NCI-H69 (cell line): ENCODE measurements at regions not wholly inside any gene's neighbourhood (a gene's known extent, or its start where the extent isn't known, plus 50 kb on each side); places are given as distances from the start of the nearest gene placed in this dataset.
"Not testable (repeated sequence)": the region's sequence is repeated elsewhere in the genome, so short reads cannot be mapped to it uniquely, and the experiment has no call there.

Source experiments
- DNase-seq: peaks from one replicate; lab custom pipeline; 2025; lab: John Stamatoyannopoulos, UW

DNA sequence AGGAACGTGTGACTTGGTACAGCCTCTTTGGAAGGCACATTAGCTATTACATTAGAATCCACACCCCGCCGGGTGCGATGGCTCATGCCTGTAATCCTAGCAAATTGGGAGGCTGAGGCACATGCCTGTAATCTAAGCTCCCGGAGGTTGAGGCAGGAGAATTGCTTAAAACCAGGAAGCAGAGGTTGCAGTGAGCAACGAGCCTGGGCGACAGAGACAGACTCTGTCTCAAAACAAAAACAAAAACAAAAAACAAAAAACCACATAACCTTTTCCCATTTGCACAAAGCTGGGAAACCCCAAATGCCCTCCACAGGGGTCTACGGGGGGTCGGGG lies 82.7 kb upstream of the METTL9 start:
- DNase-seq, result peak; percentile 28

DNA sequence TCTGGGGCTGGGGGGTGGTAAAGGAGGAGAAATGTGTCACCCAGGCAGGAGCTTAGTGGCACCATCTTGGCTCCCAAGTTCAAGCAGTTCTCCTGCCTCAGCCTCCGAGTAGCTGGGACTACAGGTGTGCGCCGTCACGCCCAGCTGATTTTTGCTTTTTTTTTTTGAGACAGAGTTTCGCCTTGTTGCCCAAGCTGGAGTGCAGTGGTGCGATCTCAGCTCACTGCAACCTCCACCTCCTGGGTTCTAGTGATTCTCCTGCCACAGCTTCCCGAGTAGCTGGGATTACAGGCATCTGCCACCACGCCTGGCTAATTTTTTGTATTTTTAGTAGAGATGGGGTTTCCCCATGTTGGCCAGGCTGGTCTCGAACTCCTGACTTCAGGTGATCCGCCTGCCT lies 82.1 kb upstream of the METTL9 start:
- DNase-seq, result peak; percentile 49

DNA sequence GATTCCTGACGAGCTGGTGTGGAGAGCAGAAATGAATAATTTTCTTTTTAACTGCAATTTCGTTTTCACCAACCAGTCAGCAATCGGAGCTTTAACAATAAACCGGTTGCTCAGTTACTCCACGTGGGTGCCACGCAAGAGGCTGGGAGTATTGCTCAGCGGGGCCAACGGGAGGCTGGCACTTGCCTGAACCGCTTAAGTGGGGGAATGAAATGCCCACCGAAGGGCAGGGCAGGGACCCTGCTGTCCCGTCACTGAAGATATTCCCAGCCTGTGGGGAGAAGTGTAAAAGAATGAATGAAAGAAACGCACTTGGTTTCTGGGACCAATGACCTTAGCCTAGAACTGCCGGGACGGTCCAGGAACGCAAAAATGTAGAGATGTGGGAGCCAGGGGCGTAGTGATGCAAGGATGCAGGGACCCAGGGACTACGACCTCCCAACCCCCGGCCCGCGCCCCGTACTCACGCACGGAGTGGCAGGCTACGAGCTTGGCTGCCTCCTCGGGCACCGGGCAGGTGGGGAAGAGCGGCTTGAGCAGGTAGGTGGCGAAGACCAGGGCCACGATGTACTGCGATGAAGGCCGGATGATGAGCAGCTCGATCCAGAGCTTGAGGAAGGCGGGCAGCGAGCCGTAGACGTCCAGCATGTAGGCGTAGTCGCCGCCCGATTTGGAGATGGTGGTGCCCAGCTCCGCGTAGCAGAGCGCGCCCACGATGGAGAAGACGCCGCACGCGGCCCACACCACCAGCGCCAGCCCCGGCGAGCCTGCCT lies 79.8 kb upstream of the METTL9 start:
- peak; percentile 50 for DNase-seq

DNA sequence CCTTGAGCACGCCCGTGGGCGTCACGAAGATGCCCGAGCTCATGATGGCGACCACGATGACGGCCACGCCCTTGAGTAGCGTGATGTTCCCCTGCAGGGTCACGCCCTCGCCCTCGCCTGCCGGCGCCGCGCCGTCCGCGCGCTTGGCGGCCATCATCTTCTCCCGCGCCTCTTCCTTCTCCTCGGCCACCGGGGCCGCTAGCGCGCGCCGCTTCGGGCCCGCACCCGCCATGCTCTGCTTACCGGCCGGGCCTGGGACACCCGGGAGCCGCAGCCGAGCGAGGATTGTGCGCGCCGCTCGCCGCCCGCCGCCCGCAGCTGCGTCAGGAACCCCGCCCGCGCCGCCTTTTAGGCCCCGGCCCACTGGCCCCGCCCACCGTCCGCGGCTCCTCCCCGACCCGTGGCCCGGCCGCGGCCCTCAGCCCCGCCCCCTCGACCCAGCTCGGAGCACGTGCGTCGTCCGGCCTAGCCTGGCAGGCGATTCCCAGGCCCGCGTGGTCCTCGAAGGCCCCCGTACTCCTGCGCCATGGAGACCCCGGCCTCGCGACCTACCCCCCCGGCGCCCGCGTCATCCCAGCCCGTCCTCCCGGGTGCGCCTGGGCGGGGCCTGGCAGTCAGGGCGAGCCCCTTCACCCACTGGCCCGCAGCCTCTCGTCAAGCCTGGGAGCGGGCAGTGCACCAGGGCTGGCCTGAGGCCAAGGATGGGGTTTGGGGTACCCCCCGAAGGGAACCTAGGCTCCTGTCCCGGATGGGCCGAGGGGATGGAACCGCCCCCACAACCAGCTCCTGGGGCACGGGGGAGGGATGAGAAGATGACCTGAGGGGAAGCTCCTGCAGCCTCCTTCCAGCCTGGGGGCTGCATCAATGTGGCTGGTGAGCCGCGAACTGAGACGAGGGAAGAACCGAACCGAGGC lies 79.0 kb upstream of the METTL9 start:
- peak; percentile 98 for DNase-seq

DNA sequence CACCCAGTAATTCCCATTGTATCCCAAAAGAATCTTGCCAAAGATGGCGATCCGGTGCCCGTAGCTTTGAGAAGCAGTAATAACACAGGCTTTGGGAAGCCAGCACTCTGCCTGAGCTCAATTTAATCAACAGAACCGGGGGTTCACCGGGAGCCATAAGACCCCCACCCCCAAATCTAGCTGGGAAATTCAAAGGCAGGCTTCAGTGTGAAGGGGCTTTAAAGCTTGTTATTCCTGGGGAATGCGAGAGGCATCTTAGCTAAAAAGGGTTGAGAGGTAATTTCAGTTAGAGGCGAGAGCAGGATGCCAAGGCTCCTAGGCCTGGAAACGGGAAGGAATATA lies 78.4 kb upstream of the METTL9 start:
- peak; percentile 32 for DNase-seq

DNA sequence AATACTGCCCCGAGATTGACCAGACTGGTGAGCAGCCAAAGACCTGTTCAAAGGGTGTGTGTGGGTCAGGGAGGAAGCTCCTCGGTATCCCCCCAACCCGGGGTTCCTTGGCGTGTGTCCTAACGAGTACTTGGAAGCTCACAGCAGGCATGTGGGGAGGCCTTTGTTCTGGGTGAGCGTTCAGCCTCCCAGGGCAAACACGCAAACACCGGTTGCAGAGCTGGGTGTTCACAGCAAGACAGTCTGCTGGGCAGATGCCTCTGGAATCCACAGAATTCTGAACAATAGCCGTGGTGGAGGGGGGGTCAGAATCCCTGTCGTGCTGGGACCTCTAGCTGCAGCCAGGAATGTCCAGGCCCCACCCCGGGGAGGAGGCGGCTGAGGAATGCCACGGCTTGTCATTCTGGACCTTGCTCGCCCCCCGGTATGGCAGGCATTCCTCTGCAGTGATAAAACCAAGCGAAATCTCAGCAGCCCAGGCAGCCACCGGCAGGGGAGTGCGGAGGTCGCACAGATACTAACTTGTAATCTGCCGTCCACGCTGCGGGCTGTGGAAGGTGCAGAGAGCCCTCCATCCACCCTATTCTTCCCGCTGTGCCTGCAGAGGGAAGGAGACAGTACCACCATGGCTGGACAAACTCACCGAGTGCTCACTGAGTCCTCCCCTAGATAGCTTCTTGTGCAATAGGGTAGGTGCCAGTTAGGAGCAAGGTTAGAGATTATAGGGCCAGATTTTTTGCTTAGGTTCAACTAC lies 77.8 kb upstream of the METTL9 start:
- peak; percentile 93 for DNase-seq

DNA sequence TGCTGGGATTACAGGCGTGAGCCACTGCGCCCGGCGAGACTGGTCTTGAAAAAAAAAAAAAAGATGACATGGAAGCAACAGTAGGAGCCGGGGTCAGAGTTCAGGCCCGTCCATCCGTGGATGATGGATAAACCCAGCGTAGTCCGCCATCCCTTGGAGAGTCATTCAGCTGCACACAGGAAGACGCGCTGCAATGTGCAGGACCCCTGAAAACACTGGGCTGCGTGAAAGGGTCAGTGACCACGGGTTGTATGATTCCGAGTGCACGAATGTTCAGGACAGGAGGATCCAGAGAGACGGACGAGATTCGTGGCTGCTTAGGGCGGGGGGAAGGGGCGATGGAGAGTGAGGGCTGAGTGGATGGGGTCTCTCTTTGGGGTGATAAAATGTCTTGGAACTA lies 76.5 kb upstream of the METTL9 start:
- DNase-seq, result not testable (repeated sequence)

DNA sequence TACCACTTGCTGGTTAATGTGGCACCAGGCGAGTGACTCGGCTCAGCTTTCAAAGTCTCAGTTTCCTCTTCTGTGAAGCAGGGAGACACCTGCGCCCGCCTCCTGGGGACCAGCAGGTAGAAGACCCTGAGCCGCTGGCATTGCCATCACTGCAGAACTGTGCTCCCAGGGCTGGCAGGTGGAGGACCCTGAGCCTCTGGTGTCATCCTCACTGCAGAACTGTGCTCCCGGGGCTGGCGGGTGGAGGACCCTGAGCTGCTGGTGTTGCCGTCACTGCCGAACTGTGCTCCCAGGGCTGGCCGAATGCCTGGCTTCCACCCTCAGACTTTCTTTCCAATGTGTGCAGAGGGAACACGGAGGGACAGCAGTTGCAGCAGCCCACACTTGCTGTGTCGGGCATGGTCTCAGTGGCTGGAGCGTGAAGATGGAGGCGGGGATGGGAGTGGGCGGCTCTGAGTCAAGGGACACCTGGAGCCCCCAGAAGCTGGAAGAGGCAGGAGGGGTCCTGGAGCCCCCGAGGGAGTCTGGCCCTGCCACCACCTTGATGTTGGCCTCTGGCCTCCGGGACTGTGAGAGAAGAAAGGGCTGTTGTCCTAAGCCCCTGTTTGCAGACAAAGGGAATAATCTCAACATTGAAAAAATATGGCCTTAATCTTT lies 75.8 kb upstream of the METTL9 start:
- DNase-seq, result no peak

DNA sequence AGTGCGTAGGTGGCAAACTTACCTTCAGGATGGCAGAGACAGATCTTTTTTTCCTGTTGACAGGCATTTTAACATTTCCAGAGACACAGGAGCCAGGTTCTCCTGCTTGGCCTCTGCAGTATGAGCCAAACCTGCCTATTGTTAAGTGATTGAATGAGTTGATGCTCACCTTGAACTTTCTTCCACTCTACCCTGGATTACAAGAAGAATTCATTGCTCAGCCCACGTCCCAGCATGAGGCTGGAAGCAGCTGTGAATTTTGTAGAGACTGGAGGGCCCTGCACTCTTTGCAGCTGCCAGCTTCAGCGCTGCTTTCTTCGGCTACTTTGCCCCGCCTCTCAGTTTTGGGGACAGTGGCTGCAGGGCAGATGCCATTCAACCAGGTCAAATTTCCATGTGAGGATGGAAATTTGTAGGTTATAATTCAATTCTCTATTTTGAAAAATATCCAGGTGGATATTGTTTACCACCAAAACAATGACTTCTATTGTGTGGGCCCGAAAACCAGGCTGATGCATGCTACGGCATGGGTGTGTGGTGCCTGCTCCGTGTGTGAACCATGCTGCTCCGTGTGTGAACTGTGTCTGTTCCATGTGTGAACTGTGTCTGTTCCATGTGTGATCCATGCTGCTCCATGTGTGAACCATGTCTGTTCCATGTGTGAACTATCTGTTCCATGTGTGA lies 75.2 kb upstream of the METTL9 start:
- peak; percentile 14 for DNase-seq

DNA sequence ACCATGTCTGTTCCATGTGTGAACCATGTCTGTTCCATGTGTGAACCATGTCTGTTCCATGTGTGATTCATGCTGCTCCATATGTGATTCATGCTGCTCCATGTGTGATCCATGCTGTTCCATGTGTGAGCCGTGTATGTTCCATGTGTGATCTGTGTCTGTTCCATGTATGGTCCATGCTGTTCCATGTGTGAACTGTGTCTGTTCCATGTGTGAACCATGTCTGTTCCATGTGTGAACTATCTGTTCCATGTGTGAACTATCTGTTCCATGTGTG lies 74.7 kb upstream of the METTL9 start:
- DNase-seq, result not testable (repeated sequence)

DNA sequence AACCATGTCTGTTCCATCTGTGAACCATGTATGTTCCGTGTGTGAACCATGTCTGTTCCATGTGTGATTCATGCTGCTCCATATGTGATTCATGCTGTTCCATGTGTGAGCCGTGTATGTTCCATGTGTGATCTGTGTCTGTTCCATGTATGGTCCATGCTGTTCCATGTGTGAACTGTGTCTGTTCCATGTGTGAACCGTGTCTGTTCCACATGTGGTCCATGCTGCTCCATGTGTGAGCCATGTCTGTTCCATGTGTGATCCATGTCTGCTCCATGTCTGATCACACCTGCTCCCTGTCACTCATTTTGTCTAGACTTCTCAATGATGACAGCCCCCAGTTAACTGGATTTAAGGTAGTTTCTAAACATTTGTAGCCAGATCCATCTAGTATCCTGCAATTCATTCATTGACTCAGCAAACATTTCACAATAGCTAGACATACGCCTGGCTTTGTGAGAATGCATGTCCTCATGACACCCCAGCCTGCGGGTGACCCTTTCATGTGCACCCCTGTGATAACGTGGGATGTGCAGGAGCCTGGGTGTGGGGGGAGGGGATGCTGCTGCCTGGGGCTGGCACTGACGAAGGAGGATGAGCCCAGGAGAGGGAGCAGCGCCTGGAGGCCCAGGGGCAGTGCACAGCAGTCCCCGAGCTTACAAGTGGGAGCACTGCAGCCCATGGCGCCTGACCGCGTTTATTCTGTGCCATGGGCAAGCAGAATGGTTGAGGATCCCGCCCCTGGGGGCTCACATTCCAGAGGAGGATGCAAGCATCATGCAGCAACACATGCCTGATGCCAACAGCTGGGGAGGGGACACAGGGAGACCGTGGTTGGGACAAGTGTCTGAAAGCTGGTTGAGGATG lies 74.1 kb upstream of the METTL9 start:
- peak; percentile 53 for DNase-seq

DNA sequence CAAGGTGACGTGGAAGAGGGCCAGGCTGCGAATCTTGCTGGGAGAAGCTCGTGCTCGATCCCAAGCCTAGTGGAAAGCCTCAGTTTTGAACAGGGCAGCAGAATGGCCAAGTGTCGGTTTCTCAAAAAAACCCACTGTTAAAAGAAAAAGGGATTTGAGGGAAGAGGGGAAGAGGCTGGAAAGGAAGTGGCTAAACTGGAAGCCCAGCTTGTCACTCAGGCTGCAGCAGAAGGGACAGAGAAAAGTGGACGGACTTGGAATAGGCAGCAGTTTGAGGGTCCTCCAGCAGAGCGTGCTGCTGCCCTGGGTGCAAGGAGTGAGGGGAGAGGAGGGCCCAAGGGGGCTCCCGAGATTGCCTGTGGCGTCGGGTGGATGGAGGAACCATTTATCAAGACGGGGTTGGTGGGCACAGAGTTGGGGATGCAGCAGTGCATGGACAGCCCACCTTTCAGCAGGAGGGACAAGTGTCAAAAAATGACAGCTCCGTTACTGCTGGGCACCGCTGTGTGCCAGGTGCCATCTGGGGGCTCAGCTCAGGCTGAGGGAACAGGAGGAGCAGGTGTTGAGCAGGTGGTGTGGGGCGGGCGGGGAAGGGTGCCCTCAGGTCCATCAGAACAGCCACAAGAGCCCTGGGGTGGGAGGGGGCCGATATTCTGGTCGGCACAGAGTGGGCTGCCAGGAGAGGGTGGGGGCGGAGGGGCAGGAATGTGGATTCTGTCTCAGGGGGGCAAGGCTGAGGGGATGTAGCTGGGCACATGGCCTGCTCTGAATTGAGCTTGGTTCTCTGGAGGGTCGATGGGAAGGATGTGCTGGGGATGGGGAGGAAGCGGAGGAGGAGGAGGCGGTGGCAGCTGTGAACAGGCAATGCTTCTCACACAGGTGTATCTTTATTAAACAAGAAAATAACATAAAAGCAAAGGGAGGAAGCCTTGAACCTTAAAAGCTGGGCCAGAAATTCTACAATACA lies 73.1 kb upstream of the METTL9 start:
- peak; percentile 76 for DNase-seq

DNA sequence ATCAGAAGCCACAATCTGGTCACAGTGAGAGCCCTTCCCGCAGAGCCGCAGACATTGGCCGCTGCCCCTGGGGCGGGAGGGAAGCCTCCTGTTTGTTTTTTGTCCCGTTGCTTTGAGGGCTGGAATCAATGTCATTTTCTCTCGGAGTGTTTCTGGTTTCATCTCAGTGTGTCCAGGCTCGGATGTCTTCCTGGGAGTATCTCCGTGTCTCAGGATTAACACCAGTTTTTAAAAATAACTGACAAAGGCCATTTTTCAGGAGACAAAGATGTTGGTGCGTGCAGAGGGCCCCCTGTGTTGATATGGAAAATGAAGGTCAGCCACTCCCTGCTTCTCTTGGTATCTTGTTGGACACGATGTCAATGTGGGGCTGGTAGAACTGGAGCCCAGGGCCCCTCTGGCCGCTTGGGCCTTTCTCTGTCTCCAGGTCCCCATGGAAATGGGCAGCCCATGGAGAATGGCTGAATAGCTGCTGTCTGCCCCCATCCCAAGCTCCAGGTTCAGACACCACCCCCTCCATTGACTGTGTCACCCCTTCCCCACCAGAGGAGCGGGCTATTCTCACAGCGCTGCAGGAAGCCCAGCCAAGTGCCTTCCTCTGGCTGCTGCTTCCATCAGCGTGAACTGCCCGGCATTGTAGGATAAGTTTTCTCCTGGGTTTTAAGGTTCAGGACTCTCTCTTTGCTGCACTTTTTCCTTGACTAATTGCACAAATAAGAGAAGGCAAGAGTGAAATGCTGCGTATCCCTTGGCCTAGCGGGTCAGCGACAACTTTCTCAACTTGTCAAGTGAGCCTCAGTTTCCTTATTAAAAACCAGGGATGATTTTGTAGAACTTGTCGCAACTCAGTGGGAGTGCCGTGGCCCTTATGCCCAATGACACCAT lies 72.2 kb upstream of the METTL9 start:
- DNase-seq, result peak; percentile 74

DNA sequence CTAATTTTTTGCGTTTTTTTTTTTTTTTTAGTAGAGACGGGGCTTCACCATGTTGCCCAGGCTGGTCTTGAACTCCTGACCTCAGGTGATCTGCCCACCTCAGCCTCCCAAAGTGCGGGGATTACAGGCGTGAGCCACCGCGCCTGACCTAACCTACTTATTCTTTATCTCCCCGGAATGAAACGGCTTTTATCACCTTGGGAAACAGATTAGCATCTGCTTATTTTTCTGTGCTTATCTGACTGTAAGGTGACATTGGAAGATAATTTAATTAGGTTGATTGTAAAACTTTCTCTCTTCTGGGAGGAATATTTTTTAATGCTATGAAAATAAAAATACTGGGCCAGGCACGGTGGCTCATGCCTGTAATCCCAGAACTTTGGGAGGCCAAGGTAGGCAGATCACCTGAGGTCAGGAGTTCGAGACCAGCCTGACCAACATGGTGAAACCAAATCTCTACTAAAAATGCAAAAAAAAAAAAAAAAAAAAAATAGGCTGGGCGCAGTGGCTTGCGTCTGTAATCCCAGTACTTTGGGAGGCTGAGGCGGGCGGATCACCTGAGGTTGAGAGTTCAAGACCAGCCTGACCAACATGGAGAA lies 70.2 kb upstream of the METTL9 start:
- not testable (repeated sequence) for DNase-seq

DNA sequence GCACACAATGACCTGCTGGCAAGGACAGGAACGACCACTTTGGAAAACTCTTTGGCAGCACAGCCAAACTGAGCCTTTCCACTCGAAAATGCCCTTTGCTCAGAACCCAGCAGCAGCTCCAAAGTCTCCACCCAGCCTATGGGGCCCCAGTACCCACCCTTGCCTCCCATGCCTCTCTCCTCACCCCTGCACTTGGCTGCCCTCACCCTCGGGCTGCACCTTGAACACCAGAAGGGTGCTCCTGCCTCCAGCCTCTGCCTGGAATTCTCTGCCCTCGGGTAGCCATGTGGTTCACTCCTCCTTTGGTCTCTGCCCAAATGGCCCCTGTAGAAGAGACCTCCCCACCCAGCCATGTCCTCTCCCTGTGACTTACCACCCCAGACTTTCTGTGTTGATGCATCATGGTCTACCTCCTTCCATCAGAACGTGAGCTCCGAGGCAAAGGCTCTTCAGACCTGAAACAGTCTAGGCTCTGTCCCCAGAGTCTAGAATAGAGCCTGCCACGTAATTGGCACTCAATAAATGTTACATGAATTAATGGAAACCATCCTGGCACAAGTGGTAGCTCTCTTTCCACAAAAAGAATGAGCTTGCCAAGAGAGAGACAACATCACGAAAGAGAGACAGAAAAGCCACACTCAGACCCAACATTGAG lies 68.5 kb upstream of the METTL9 start:
- DNase-seq, result peak; percentile 52

DNA sequence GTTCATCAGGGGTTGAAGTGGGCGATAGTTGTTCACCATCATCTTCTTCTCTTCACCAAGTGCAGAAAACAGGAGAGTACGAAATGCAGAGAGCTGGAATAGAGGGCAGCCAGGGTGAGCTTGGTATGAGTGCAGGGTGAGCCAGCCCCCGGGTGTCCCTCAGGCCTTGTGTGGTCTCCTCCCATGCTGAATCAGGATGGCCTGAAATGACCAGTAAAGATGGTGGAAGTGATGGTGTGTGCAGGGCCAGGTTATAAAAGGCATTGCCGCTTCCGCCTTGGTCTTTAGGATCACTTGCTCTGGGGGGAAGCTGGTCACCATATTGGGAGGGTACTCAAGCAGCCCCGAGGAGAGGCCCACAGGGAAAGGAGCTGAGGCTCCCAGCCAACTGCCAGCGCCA lies 66.4 kb upstream of the METTL9 start:
- DNase-seq, result not testable (repeated sequence)

DNA sequence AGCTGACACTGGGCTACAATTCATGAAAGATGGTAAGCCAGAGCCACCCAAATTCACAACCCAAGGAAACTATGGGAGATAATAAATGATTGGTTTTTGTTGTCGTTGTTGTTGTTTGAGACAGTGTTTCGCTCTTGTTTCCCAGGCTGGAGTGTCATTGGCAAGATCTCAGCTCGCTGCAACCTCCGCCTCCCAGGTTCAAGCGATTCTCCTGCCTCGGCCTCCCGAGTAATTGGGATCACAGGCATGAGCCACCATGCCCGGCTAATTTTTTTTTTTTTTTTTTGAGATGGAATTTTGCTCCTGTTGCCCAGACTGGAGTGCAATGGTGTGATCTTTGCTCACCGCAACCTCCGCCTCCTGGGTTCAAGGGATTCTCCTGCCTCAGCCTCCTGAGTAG lies 65.9 kb upstream of the METTL9 start:
- not testable (repeated sequence) for DNase-seq

DNA sequence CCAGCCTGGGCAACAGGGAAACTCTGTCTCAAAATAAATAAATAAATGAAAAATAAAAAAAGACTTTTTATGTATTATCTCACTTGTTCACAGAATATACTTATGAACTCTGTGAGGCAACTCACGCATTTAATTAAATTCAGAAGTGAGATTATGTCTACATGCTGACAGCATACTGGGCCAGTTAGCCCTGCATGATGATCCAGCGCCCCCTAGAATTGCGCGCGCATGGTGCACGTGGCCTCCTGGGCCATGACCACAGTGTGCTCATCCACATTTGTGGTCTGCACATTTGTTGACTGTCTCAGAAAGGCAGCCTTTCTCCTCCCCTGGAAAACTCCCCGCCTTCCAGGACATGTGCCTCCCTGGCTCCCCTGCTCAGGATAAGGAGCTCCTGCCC lies 64.8 kb upstream of the METTL9 start:
- DNase-seq, result peak; percentile 61
